Endodermal cell (in vitro differentiated cells): ENCODE measurements at regions not wholly inside any gene's neighbourhood (a gene's known extent, or its start where the extent isn't known, plus 50 kb on each side); places are given as distances from the start of the nearest gene placed in this dataset.

ENCODE experiments used
- DNase-seq: peaks from one replicate; pipeline ENCODE4 v3.0.0-alpha.2; 2017
- H3K27ac ChIP-seq: 2 replicates; pipeline ENCODE4 v1.5.1; 2013; ENCODE audit warnings: mild to moderate bottlenecking, low read depth, low read length, moderate library complexity
- H3K27me3 ChIP-seq: 2 replicates; pipeline ENCODE4 v1.6.1; 2013; ENCODE audit warnings: mild to moderate bottlenecking, low read length, moderate library complexity; ENCODE audit not compliant: insufficient read depth, control insufficient read depth, poor library complexity, severe bottlenecking
- H3K36me3 ChIP-seq: 2 replicates; pipeline ENCODE4 v1.7.0; 2013; ENCODE audit warnings: mild to moderate bottlenecking, low read length, moderate library complexity; ENCODE audit not compliant: control insufficient read depth, insufficient read depth
- H3K4me1 ChIP-seq: one replicate; pipeline ENCODE4 v1.7.0; 2013; ENCODE audit warnings: low read length; ENCODE audit not compliant: control insufficient read depth, insufficient read depth
- H3K4me3 ChIP-seq: 2 replicates; pipeline ENCODE4 v1.5.1; 2013; ENCODE audit warnings: mild to moderate bottlenecking, low read length, moderate library complexity
- H3K9ac ChIP-seq: 2 replicates; pipeline ENCODE4 v1.6.1; 2013; ENCODE audit warnings: mild to moderate bottlenecking, low read length, moderate library complexity; ENCODE audit not compliant: poor library complexity, severe bottlenecking; ENCODE audit errors: extremely low read depth
- H3K9me3 ChIP-seq: 2 replicates; pipeline ENCODE4 v1.6.1; 2013; ENCODE audit warnings: mild to moderate bottlenecking, low read length, moderate library complexity; ENCODE audit not compliant: control insufficient read depth
- H3K27ac Mint-ChIP-seq: 2 replicates; pipeline ENCODE4 v1.8.0; 2020; ENCODE audit warnings: mixed read lengths
- H3K27me3 Mint-ChIP-seq: 2 replicates; pipeline ENCODE4 v1.8.0; 2021; ENCODE audit warnings: mild to moderate bottlenecking, mixed read lengths; ENCODE audit not compliant: insufficient read depth
- H3K36me3 Mint-ChIP-seq: 2 replicates; pipeline ENCODE4 v1.8.0; 2020; ENCODE audit warnings: low read depth, mixed read lengths
- H3K4me1 Mint-ChIP-seq: 2 replicates; pipeline ENCODE4 v1.8.0; 2020; ENCODE audit warnings: mixed read lengths
- H3K4me3 Mint-ChIP-seq: 2 replicates; pipeline ENCODE4 v1.8.0; 2020; ENCODE audit warnings: mild to moderate bottlenecking, moderate library complexity, mixed read lengths
- H3K9me3 Mint-ChIP-seq: 2 replicates; pipeline ENCODE4 v1.8.0; 2020; ENCODE audit warnings: mild to moderate bottlenecking, mixed read lengths
- CTCF ChIP-seq: fragments of 200-600 bp; sonication (generic); conservative IDR thresholded peaks from 2 replicates; pipeline ENCODE4 v1.5.0; 2021; ENCODE audit warnings: antibody characterized with exemption, mild to moderate bottlenecking
- WGBS, 2 experiments: methylation state at CpG; one replicate each; pipeline versions ENCODE4 v1.1.5 to v1.1.7; 2013; ENCODE audit warnings: missing lambda C conversion rate in 2 of 2, mixed read lengths in 1 of 2; ENCODE audit not compliant: insufficient coverage in 1 of 2, insufficient read length in 1 of 2; 5-methylcytosine and 5-hydroxymethylcytosine counted together

- no peaks in the 10 kb centered on the region for H3K36me3 Mint-ChIP-seq
- WGBS, 2 experiments: 81% methylated on average over 1 of the region's 1 CpG; no CpG with 5 or more reads in 1 of the 2 experiments
- Histone ChIP-seq H3K27ac (no peak overlapping the region), H3K4me3 (no peak overlapping the region), H3K9me3 (no peaks in the 10 kb centered on the region), H3K27me3 (no peaks in the 10 kb centered on the region), H3K4me1 (peaks cover 5% of the 10 kb centered on the region), H3K36me3 (no peaks in the 10 kb centered on the region), H3K9ac (no peak overlapping the region)
- no peak for TF ChIP-seq CTCF
- H3K4me1 Mint-ChIP-seq: peaks cover 7% of the 10 kb centered on the region
- H3K27me3 Mint-ChIP-seq: peaks cover 6% of the 10 kb centered on the region
- H3K9me3 Mint-ChIP-seq: no peaks in the 10 kb centered on the region
- no peak for DNase-seq
- H3K4me3 Mint-ChIP-seq: no peak overlapping the region
- H3K27ac Mint-ChIP-seq: no peak overlapping the region
Observed at GRCh38 chr7:68858497-68858896, 739.8 kb upstream of the AUTS2 start.

- no peak overlapping the region for H3K4me3 ChIP-seq
- H3K4me1 ChIP-seq: no peaks in the 10 kb centered on the region
- Mint-ChIP-seq H3K27me3 (peaks cover 3% of the 10 kb centered on the region), H3K4me3 (no peak overlapping the region), H3K9me3 (peaks cover 7% of the 10 kb centered on the region), H3K27ac (no peak overlapping the region), H3K4me1 (peaks cover 7% of the 10 kb centered on the region), H3K36me3 (no peaks in the 10 kb centered on the region)
- no peak overlapping the region for H3K9ac ChIP-seq
- no peak for DNase-seq
- no peak overlapping the region for H3K27ac ChIP-seq
- no peaks in the 10 kb centered on the region for H3K27me3 ChIP-seq
- no peaks in the 10 kb centered on the region for H3K36me3 ChIP-seq
- TF ChIP-seq CTCF: no peak
- 95 to 99% methylated on average over 7 of the region's 7 CpGs for WGBS, 2 experiments
- H3K9me3 ChIP-seq: peaks cover 12% of the 10 kb centered on the region
Observed at GRCh38 chr7:68861171-68861570, 737.1 kb upstream of the AUTS2 start.

GRCh38 chr7:68862261-68862660 is 736.0 kb upstream of the AUTS2 start:
- Mint-ChIP-seq H3K4me1 (peaks cover 18% of the 10 kb centered on the region), H3K4me3 (no peak overlapping the region), H3K27ac (no peak overlapping the region), H3K9me3 (peaks cover 13% of the 10 kb centered on the region), H3K27me3 (no peaks in the 10 kb centered on the region), H3K36me3 (no peaks in the 10 kb centered on the region)
- Histone ChIP-seq H3K4me3 (no peak overlapping the region), H3K27ac (no peak overlapping the region), H3K27me3 (no peaks in the 10 kb centered on the region), H3K9me3 (peaks cover 12% of the 10 kb centered on the region), H3K36me3 (no peaks in the 10 kb centered on the region), H3K4me1 (no peaks in the 10 kb centered on the region), H3K9ac (no peak overlapping the region)
- DNase-seq: no peak
- no peak for TF ChIP-seq CTCF
- WGBS, 2 experiments: 75 to 94% methylated on average over 3 to 6 of the region's 6 CpGs
